ENCODE measurements at regions not wholly inside any gene's neighbourhood (a gene's known extent, or its start where the extent isn't known, plus 50 kb on each side); places are given as distances from the start of the nearest gene placed in this dataset.

DNA sequence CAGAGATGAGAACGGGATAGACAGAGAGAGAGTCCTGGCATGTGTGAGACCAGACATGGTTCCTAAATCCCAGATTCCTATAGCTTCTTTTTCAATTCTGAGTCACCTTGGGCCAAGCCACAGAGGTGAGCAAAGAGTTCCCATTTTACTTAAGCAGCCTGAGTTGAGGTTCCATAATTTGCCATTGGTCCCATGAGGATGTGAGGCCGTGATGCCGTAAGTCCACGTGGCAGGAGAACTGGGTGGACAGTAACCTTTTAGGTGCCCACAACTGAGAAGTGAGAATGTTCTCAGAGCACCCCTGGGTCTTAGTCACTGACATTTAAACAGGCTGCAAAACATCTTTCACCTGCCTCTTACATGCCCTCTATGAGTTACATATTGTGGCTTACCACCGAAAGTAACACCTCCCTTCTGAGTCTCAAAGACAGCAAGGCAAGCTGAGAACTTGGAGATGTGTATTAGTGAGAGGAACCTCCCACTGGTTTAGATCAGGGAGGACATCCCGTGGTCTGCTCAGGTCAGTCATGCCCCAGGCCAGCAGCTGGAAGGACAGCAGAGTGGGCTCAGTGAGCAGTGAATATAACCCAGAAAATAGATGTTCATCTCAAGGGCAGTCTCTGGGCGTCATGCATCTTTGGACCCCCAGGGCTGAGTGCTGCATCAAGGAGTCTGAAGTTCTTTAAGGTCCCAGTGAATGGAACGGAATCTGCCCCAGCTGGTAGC lies 127.9 kb upstream of the LGALSL start:
- Histone ChIP-seq H3K4me1 (peaks cover 10 to 21% of the 10 kb centered on the region in 2 donors), H3K4me3 (no peak overlapping the region), H3K27me3 (no peaks in the 10 kb centered on the region), H3K27ac (no peak overlapping the region), H3K36me3 (no peaks in the 10 kb centered on the region), H3K9me3 (no peaks in the 10 kb centered on the region)
- intact Hi-C loops (cut with DNase I): no loop called here
- no peak for DNase-seq (ENCODE audit: low spot score in 2 of 2)
- TF ChIP-seq, protein P1, sequence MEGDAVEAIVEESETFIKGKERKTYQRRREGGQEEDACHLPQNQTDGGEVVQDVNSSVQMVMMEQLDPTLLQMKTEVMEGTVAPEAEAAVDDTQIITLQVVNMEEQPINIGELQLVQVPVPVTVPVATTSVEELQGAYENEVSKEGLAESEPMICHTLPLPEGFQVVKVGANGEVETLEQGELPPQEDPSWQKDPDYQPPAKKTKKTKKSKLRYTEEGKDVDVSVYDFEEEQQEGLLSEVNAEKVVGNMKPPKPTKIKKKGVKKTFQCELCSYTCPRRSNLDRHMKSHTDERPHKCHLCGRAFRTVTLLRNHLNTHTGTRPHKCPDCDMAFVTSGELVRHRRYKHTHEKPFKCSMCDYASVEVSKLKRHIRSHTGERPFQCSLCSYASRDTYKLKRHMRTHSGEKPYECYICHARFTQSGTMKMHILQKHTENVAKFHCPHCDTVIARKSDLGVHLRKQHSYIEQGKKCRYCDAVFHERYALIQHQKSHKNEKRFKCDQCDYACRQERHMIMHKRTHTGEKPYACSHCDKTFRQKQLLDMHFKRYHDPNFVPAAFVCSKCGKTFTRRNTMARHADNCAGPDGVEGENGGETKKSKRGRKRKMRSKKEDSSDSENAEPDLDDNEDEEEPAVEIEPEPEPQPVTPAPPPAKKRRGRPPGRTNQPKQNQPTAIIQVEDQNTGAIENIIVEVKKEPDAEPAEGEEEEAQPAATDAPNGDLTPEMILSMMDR (IDR thresholded peaks at IDR 0.05): no peak

DNA sequence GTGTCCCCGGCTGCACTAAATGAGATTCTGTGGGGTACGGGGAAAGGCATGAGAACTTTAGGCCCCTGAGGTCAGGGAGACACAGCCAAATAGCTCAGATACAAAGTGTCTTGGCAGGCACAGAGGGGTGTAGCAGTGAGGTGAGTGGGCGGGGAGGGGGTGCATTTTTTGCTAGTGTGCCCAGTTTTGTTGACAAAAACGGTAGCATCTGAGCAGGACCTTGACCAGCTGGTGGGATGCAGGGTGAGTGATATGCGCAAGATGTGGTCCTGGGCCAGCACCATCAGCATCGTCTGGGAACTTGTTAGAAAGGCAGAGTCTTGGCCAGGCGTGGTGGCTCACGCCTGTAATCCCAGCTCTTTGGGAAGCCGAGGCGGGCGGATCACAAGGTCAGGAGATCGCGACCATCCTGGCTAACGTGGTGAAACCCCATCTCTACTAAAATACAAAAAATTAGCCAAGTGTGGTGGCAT lies 127.3 kb upstream of the LGALSL start:
- intact Hi-C loops (cut with DNase I): no loop called here
- H3K9me3 ChIP-seq: no peaks in the 10 kb centered on the region
- H3K4me1 ChIP-seq: peaks cover 13 to 27% of the 10 kb centered on the region in 2 donors
- TF ChIP-seq, protein P1 (IDR thresholded peaks at IDR 0.05): no peak
- H3K27me3 ChIP-seq: no peaks in the 10 kb centered on the region
- H3K27ac ChIP-seq: no peak overlapping the region
- no peaks in the 10 kb centered on the region for H3K36me3 ChIP-seq
- no peak for DNase-seq (ENCODE audit: low spot score in 2 of 2)
- H3K4me3 ChIP-seq: no peak overlapping the region

DNA sequence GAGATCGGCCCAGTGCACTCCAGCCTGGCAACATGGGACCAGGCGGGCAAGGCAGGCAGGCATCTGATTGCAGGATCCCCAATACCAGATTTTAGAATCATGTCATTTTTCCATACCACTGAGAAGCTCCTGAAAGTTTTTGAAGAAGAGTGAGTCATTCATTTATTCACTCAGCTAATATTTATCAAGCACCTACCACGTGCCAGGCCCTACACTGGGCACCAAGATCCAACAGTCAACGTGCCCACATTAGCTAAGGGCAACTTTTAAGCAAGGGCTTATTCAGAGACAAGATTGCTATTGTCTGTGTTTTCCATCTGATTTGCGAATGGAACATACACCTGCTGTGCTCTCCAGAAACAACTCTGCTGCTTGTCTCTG lies 126.8 kb upstream of the LGALSL start:
- intact Hi-C loops (cut with DNase I): no loop called here
- TF ChIP-seq, protein P1 (IDR thresholded peaks at IDR 0.05): no peak
- Histone ChIP-seq H3K9me3 (no peaks in the 10 kb centered on the region), H3K27ac (no peak overlapping the region), H3K4me1 (peaks cover 13 to 32% of the 10 kb centered on the region in 2 donors), H3K27me3 (no peaks in the 10 kb centered on the region), H3K36me3 (no peaks in the 10 kb centered on the region), H3K4me3 (peak overlapping the region in 1 of 2 donors; percentile 27)
- DNase-seq (ENCODE audit: low spot score in 2 of 2): no peak

DNA sequence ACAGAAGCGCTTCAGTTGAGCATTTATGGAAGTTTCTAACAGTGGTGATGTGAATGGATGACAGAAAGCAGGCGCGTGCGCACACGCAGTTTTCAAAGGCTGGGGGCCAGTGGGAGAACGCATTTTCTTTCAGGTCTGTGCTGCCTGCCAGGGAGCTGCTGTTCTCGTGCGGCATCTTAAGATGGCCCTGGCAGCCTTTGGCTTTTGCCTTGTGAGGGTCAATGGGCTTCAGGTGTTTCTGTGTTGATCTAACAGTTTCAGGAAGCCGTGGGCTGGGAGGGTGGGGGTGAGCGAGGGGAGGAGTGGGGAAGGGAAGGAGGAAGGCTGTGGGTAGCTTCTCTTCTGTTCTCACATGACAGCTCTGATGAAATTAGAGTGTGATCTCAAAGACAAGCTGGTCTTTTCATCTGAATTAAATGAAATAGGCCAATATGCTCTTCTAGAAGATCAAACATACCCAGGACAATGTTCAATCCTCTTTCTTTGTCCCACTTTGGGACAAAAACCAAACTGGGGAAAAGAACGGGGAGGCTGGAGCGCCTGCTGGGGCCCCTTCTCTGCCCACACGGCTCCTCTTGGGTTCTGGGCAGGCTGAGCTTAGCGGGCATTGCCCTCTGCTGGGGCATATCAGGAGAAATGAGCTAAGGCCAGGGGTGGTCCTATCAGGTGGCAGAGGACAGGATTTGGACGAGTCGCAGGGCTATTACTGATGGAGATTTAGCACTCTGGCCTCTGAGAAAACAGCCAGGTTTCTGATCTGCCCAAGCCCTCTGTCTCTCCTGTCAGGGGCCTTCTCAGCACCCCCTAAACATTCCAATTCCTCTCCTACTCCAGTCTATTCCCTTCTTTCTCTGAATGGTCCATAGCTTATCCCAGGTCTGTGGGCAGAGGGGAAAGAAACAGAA lies 126.2 kb upstream of the LGALSL start:
- peak in 1 of 2 donors; percentile 72 for DNase-seq (ENCODE audit: low spot score in 2 of 2)
- Histone ChIP-seq H3K27me3 (no peaks in the 10 kb centered on the region), H3K36me3 (no peaks in the 10 kb centered on the region), H3K9me3 (no peaks in the 10 kb centered on the region), H3K4me3 (peak overlapping the region in 1 of 2 donors; percentile 27), H3K4me1 (peaks cover 13 to 35% of the 10 kb centered on the region in 2 donors), H3K27ac (peak overlapping the region; percentile 88 to 93)
- TF ChIP-seq, protein P1 (IDR thresholded peaks at IDR 0.05): peak; percentile 32 to 66 (median 64)
- intact Hi-C loops (cut with DNase I): loop anchor here (1.0 kb wide), 1 partner anchor 278 kb away; no protein-coding TSS in a partner anchor

DNA sequence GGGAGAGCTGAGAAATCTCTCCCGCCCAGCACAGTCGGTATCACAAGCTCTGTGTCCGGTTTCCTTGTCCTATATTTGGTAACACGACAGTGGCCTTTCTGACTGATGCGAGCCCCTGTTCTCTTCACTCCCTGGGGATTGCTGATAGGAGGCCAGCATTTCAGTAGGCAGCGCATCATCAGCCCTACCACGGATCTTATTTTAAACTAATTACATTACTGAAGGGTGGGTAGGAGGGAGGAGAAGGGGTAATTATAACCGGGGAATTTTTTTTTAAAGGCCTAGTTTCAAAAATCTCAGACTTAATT lies 125.6 kb upstream of the LGALSL start:
- TF ChIP-seq, protein P1 (IDR thresholded peaks at IDR 0.05): no peak
- Histone ChIP-seq H3K9me3 (no peaks in the 10 kb centered on the region), H3K27me3 (no peaks in the 10 kb centered on the region), H3K36me3 (no peaks in the 10 kb centered on the region), H3K27ac (peak overlapping the region; percentile 88 to 93), H3K4me3 (no peak overlapping the region), H3K4me1 (peaks cover 13 to 35% of the 10 kb centered on the region in 2 donors)
- intact Hi-C loops (cut with DNase I): loop anchor here (1.0 kb wide), 1 partner anchor 279 kb away; no protein-coding TSS in a partner anchor
- DNase-seq (ENCODE audit: low spot score in 2 of 2): no peak
